Suppressor macrophage (primary cell): ENCODE measurements at regions not wholly inside any gene's neighbourhood (a gene's known extent, or its start where the extent isn't known, plus 50 kb on each side); places are given as distances from the start of the nearest gene placed in this dataset.
"Not testable (repeated sequence)": the region's sequence is repeated elsewhere in the genome, so short reads cannot be mapped to it uniquely, and the experiment has no call there.

Source experiments
- DNase-seq, 4 experiments: peaks; one replicate each; pipeline ENCODE4 v3.0.0-alpha.2; 2020 to 2022

DNA sequence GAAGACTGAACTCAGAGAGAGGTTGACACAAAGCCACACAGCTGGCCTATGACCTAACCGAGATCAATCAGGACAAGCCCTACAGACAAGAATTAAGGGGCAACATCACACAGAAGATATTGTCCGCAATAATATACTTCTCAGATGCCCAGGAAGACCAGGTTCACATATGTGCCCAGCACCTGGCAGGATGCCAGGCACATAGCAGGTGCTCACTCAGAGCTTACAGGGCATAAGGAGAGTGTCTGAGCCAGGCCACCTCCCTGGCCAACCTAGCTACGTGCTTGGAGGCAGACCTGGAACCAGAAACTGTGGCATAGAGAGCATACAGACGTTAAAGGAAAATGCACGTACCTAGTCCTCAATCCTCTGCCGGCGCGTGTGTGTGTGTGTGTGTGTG lies 87.0 kb upstream of the LRFN2 start:
- no peak for DNase-seq

DNA sequence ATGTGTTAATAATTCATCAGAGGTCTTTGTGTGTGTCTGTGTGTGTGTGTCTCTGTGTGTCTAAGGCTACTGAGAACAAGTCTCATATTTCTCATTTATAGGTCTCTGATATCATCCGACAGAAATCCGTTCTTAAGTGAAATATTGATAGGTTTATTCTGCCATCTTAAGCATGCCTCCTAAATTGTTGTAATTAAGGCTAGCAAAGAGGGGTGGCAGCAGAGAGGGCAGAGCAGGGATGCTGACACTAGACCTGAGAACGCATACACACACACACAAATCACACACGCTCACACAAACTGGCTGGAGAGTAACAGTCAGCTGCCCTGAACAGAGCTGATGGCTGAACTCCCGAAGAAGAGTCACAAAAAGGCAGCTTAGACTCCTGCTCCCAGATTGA lies 84.9 kb upstream of the LRFN2 start:
- DNase-seq = no peak

DNA sequence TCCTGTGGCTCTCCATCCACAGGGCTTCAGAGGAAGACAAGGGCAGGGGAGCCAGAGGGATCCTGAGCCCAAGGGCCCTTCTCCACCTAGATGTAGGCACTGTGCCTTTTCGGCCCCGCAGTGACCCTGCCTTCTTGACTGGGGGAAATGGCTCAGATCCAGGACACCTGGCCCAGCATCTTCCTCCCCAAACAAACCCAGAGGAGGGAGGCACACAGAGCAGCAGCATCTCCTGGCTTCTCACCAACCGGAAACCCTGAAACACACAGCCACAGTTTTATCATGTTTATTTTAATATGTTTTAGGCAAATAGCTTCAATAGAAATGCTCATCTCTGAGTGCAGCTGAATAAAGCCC lies 84.5 kb upstream of the LRFN2 start:
- no peak for DNase-seq

DNA sequence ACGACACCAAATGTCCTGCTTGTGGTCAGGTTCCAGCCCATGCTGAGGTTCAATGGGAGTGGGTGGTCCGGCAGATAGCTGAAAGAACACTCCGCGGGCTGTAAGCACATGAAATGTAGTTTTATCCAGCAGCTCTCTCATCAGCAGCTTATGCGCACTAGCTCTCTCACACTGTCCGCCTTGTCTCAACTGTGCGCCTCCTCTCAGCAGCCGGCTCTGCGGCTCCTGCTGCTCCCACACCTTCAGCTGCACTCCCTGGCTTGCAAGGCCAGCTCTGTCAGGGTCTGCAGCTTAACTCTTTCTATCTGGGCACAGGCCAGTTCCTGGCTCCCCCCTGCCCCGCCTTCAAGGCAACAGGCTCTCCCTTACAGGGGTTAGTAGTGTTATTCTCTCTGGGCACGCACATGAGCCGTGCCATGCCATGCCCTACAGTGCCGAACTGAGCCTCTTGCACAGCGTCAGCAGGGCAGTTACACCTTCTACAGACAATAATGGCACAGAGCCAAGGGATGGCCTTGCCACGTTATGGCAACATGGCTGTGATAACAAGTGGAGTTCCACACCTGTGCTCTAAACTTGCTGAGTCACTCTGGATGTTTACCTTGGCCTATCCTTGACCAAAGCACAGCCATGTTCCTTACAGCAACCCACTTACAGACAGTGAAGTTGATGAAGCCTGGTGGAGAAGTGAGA lies 84.0 kb upstream of the LRFN2 start:
- DNase-seq = no peak

DNA sequence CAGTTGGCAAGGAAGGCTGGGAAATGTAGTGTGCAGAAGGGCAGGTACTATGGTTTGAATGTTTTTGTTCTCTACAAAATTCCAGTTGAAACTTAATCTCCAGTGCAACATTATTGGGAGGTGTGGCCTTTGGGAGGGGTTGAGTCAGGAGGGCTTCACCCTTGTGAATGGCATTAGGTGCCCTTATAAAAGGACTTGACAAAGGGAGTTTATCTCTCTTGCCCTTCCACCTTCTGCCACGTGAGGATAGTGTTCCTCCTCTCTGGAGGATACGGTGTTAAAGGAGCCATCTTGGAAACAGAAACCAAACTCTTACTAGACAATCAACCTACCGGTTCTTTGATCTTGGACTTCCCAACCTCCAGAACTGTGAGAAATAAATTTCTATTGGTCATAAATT lies 82.2 kb upstream of the LRFN2 start:
- DNase-seq = no peak

DNA sequence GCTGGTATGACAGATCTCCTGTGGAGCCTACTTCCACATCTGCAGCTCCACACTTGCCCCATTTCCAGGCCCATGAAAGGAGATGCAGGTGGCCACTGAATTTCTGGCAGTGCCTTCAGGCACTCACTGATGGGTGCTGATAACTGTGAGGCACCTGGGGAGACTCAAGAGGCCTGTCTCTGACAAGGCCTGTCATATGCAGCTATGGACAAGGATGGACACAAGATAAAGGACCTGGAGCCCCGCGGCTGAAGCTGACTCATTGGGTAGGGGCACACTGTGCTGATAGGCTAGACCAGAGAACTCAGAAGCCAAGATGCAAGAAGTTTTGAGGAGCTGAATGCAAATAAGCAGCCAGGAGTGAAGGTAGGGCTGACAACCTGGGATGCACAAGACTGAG lies 81.0 kb upstream of the LRFN2 start:
- no peak for DNase-seq

DNA sequence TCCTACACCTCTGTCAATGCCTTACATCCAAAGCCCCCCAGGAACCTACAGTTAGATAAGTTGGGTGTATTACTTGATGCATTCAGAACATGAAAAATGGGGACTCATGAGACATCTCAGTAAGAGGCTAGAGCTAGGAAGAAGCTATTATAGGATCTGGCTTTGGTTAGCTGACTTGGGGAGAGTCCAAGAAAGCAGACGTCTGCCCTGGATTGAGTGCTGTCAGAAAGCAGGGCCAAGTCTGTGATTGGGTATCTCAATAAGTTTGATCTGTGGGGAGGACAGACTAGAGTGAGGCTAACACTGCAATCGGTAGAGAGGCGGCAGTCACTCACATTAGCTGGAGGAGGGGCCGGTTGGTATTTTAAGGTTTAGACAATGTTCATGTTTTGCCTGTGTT lies 79.4 kb upstream of the LRFN2 start:
- no peak for DNase-seq

DNA sequence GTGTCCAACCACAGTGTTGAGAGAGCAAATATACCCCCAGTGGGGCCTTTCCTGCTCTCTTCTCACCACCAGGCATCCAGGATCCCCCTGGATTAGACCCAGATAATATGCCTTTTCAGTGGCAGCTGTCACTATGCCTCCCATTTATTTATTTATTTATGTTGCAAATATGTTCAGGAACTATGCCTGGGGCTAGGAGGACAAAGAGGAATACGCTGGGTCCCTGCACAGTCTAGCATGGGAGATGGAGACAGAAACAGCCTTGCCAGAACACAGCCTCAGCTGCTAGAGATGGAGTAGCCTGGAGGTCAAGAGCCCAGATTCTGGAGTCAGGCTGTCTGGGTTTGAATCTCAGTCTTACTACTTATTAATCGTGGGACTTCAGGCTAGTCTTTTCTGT lies 74.6 kb upstream of the LRFN2 start:
- DNase-seq = no peak

DNA sequence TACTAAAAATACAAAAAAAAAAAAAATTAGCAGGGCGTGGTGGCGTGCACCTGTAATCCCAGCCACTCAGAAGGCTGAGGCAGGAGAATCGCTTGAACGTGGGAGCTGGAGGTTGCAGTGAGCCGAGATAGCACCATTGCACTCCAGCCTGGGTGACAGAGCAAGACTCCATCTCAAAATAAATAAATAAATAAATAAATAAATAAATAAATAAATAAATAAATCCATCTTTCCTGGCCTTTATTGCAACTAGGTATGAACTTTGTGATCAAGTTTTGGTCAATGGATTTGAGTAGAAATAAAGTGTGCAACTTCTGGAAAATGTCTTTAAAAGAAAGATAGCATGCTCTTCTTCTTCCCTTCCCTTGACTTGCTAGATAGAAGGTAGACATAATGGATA lies 69.6 kb upstream of the LRFN2 start:
- not testable (repeated sequence) for DNase-seq

DNA sequence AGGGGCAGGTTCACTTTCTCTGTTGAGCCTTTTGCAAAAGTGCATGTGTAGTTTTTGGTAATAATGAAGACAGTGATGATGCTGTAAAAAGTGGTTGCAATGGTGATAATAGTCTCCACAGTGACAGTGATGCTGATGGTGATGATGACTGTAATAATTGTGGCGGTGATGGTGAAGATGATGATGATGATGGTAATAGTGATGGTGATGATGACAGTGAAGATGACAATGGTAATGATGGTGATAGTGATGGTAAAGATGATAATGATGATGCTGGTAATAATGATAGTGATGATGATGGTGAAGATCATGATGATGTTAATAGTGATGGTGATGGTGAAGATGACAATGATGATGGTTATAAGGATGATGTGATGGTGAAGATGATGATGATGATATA lies 67.7 kb upstream of the LRFN2 start:
- DNase-seq = no peak

DNA sequence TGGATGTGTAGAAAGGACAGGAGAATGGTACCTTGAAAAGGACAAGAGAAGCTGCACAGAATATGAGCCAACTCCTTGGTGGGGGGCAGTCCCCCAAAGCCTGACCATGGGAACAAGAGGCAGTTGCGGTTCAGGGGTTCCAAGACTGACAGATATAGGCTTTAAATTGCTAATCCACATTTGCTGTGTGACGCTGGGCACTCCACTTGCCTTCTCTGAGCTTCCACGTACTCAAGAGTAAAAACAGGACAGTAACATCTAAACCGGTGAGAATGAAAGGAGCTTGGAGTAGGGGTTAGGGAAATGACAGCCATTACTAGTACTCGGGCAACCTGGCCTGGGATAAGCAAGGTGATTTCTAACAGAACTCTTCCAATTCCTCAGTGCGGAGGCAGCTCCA lies 57.9 kb upstream of the LRFN2 start:
- DNase-seq = no peak

DNA sequence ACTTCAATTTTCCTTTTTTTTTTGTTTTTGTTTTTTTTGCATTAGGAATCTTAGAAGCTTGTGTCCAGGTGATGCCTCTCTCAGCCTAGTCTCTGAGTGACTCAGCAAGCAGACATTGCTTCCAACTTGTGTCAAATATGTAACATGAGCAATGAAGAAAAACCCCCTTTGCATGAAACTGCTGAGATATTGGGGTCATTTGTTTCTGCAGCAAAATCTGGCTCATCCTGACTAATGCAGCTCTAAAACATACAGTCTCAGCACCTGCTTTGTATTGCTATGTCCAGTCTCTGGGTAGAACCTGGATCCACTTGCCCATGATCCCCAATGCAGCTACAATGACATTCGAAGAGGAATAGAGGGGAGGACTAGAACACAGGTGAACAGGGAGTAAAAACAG lies 55.7 kb upstream of the LRFN2 start:
- DNase-seq = no peak

DNA sequence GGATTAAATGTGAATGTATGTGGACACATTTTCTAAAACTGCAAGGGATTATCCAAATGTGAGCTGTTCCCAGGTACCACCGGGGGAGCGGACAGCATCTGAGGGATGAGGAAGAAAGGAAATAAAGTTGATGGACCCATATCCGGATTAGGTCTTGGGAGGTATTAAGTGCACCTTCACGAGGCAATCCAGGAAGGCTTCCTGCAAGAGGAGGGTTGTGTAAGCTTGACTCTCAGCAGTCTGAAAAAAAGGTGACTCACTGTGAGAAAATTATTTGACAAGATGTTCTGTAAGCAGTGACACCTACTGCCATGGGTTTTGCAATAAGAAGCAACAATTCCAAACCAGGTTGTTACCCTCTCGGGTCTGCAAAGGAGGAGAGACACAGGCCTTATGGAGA lies 55.0 kb upstream of the LRFN2 start:
- no peak for DNase-seq

DNA sequence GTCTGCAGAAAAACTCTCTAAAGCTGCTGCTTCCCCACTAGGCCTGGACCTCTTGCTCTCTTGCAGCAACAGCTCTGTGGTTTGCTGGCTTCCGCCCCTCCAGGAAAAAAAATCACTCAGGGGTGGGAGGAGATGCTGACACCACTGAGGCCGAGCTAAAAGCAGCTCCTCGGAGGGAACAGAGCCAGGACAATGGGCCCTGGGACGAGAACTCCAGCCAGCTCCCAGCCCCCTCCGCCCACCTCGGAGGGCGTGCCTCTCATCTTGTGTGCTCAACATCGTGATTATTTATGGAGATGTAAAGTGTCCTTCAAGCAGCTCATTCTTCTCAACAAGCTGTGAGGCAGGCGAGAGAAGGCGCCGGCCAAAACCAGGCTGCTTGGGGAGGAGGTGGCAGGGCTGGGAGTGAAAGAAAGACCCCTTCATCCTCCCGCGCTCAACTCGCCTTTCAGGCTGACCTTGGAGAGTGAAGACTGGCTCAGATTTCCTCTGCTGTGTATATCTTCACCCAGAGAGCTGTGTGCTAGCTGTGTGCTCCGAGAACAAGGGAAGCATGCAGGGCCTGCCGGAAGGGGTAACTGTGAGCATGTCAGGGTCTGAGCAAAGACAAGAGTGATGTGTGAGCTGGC lies 53.5 kb upstream of the LRFN2 start:
- DNase-seq = peak; percentile 10 to 59 (median 41)
